Activated CD4-positive, alpha-beta T cell treated with anti-CD3 and anti-CD28 coated beads, Interleukin-2, amount 10 ng/mL, durations not matched to agents 7 days and 5 days (primary cell): ENCODE measurements at regions not wholly inside any gene's neighbourhood (a gene's known extent, or its start where the extent isn't known, plus 50 kb on each side); places are given as distances from the start of the nearest gene placed in this dataset.
"Not testable (repeated sequence)": the region's sequence is repeated elsewhere in the genome, so short reads cannot be mapped to it uniquely, and the experiment has no call there.

Source experiments
- CTCF ChIA-PET: fragments of 350-600 bp; sonication (Branson Sonifier 250); formaldehyde crosslinking; loops from one replicate; lab custom pipeline; 2021; ENCODE audit warnings: antibody characterized with exemption; lab: Charles Lee
- POLR2A ChIA-PET: fragments of 350-600 bp; sonication (Branson Sonifier 250); formaldehyde crosslinking; loops from one replicate; lab custom pipeline; 2021; ENCODE audit warnings: antibody characterized with exemption; lab: Charles Lee
- DNase-seq: peaks from one replicate; pipeline ENCODE4 v3.0.0-alpha.2; 2020
- H3K27ac Mint-ChIP-seq: one replicate; pipeline ENCODE4 v1.8.0; 2021; ENCODE audit warnings: mild to moderate bottlenecking, moderate library complexity, mixed read lengths
- H3K27me3 Mint-ChIP-seq: one replicate; pipeline ENCODE4 v1.8.0; 2021; ENCODE audit warnings: mixed read lengths
- H3K36me3 Mint-ChIP-seq: one replicate; pipeline ENCODE4 v1.8.0; 2021; ENCODE audit warnings: low read depth, mixed read lengths
- H3K4me1 Mint-ChIP-seq: one replicate; pipeline ENCODE4 v1.8.0; 2021; ENCODE audit warnings: mixed read lengths
- H3K4me3 Mint-ChIP-seq: one replicate; pipeline ENCODE4 v1.8.0; 2021; ENCODE audit warnings: mild to moderate bottlenecking, moderate library complexity, mixed read lengths
- H3K9me3 Mint-ChIP-seq: one replicate; pipeline ENCODE4 v1.8.0; 2021; ENCODE audit warnings: mixed read lengths

GRCh38 chr1:219560856-219561255 lies 52.0 kb downstream of the ZC3H11B start:
- no peak for DNase-seq
- H3K27ac Mint-ChIP-seq = no peak overlapping the region

DNA sequence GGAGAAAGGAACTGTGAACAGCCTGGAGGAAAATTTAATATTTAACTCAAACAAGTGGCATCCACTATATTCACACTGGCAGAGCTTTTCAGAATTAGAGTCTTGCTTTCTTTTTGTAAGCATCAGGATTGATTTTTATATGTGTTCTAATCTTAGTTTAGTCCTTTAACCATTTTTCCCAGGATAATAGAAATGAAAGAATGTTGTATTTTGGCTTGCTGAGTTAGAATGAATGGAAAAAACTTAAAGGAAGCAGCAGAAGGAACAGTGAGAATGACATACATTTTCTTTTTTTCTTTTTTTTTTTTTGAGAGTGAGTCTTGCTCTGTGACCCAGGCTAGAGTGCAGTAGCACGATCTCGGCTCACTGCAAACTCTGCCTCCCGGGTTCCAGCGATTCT lies 53.0 kb downstream of the ZC3H11B start:
- no peak for DNase-seq
- Mint-ChIP-seq H3K9me3 (no peaks in the 10 kb centered on the region), H3K4me3 (no peak overlapping the region), H3K4me1 (no peaks in the 10 kb centered on the region), H3K27ac (no peak overlapping the region), H3K27me3 (no peaks in the 10 kb centered on the region), H3K36me3 (no peaks in the 10 kb centered on the region)
- POLR2A ChIA-PET = no interaction called here
- CTCF ChIA-PET = no interaction called here

More at GRCh38 chr1:219560856-219561255, 52.0 kb downstream of the ZC3H11B start:
- no peaks in the 10 kb centered on the region for H3K9me3 Mint-ChIP-seq
- POLR2A ChIA-PET = no interaction called here
- no peak overlapping the region for H3K4me3 Mint-ChIP-seq
- no peaks in the 10 kb centered on the region for H3K36me3 Mint-ChIP-seq
- no peaks in the 10 kb centered on the region for H3K4me1 Mint-ChIP-seq
- H3K27me3 Mint-ChIP-seq = no peaks in the 10 kb centered on the region
- CTCF ChIA-PET = no interaction called here

DNA sequence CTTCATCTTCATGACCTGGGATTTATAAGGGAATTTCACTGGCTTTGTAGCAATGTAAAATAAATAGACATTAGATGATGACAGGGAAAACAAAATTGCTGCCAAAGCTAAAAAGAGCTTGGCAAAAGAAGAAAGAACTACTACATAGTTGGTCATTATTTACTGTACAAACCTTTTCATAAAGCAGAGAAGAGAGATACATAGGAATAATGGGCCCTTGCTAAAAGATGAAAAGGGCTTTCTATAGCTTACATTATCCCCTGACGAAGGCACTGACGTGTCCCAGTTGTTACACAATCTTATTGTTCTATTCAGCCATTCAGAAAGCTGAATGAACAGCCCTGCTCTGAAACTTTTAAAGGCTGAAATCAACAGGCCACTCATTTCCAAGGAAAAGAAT lies 57.1 kb downstream of the ZC3H11B start:
- Mint-ChIP-seq H3K27ac (no peak overlapping the region), H3K4me3 (no peak overlapping the region), H3K27me3 (no peaks in the 10 kb centered on the region), H3K9me3 (peaks cover 2% of the 10 kb centered on the region), H3K4me1 (no peaks in the 10 kb centered on the region), H3K36me3 (no peaks in the 10 kb centered on the region)
- DNase-seq = no peak
- CTCF ChIA-PET = no interaction called here
- POLR2A ChIA-PET = no interaction called here

DNA sequence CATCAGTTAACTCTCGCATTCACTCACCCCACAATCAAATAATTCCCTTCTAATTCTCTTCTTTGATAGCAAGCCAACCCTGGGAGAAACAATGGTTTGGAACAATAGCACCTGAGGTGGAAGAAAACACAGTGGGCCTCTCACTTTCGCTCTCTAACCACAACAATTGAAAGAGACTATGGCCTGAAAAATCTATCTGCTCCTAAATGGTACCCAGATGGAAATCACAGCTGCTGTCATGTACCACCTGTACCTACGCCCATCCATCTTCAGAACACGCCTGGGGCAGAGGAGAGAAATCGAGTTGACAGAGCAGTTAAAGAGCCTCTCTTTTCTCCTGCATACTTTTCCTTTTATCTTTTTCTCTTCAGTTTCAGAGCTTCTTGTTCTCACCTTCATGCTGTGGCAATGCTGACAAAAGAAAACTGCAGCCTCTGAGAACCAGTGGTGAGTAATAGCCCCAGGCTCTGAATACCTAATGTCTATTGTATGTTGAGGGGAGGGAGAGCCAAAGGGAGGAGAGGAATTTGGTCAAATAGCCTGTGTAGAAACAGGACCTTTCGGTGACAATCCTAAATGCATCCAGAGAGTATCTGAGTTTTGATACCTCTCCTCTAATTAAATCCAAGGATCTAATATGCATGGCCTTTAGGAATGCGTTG lies 57.7 kb downstream of the ZC3H11B start:
- Mint-ChIP-seq H3K36me3 (no peaks in the 10 kb centered on the region), H3K27me3 (no peaks in the 10 kb centered on the region), H3K9me3 (peaks cover 2% of the 10 kb centered on the region), H3K27ac (no peak overlapping the region), H3K4me3 (no peak overlapping the region), H3K4me1 (no peaks in the 10 kb centered on the region)
- CTCF ChIA-PET = no interaction called here
- no peak for DNase-seq
- POLR2A ChIA-PET = no interaction called here

DNA sequence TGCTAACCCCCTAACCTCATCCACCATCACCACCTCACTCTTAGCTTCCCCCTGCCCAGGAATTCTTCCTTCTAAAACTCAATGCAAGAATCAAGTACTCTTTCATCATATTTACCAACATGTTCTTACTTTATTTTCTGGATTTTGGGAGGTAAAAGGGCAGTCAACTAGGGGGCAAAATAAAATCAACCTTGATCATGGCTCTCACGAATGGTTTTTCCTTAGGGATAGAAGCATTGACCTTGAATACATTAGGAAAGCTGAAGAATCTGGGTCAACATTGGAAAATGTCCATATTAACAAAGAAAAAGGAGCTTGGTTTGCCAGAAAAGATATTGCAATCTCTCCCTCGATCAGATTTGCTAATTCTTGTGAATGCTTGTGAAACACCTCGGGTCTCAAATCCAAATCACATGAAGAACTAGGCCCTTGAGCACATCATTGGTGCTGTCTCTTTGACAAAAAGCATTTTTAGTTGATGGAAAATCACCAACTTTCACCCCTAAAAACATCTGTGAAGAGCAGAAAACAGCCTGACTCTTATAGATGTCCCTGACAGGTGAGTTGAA lies 58.9 kb downstream of the ZC3H11B start:
- no peaks in the 10 kb centered on the region for H3K36me3 Mint-ChIP-seq
- DNase-seq = no peak
- no peak overlapping the region for H3K4me3 Mint-ChIP-seq
- ChIA-PET POLR2A (no interaction called here), CTCF (no interaction called here)
- no peaks in the 10 kb centered on the region for H3K27me3 Mint-ChIP-seq
- peaks cover 2% of the 10 kb centered on the region for H3K9me3 Mint-ChIP-seq
- no peak overlapping the region for H3K27ac Mint-ChIP-seq
- H3K4me1 Mint-ChIP-seq = no peaks in the 10 kb centered on the region

GRCh38 chr1:219550201-219550600 lies 62.7 kb downstream of the ZC3H11B start:
- Mint-ChIP-seq H3K4me1 (no peaks in the 10 kb centered on the region), H3K36me3 (no peaks in the 10 kb centered on the region), H3K9me3 (peaks cover 2% of the 10 kb centered on the region), H3K27ac (no peak overlapping the region), H3K27me3 (no peaks in the 10 kb centered on the region), H3K4me3 (no peak overlapping the region)
- POLR2A ChIA-PET = no interaction called here
- no peak for DNase-seq
- CTCF ChIA-PET = interaction anchor here (1.3 kb wide), 1 partner anchor 18 kb away, joined by 3 read pairs; no protein-coding TSS in a partner anchor

DNA sequence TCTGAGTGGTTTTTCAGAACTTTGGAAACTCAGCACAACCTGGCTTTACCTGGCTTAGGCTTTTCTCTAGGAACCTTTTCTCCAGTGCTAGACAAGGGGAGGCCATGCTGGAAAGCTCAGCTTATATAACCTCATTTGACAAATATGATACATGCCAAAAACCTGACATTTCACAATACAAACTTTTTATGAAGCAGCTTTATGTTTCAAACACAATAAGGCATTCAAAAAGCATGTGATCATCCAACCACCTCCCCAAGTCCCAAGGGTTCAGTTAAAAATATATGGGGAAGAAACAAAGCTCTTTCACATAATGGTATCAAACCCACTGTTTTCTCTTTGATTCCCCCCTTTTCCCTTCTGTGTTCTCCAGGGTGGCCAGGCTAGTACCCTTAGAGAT lies 63.7 kb downstream of the ZC3H11B start:
- no peak overlapping the region for H3K4me3 Mint-ChIP-seq
- DNase-seq = no peak
- peaks cover 2% of the 10 kb centered on the region for H3K9me3 Mint-ChIP-seq
- no peaks in the 10 kb centered on the region for H3K27me3 Mint-ChIP-seq
- no peaks in the 10 kb centered on the region for H3K4me1 Mint-ChIP-seq
- POLR2A ChIA-PET = no interaction called here
- CTCF ChIA-PET = no interaction called here
- no peak overlapping the region for H3K27ac Mint-ChIP-seq
- H3K36me3 Mint-ChIP-seq = no peaks in the 10 kb centered on the region

DNA sequence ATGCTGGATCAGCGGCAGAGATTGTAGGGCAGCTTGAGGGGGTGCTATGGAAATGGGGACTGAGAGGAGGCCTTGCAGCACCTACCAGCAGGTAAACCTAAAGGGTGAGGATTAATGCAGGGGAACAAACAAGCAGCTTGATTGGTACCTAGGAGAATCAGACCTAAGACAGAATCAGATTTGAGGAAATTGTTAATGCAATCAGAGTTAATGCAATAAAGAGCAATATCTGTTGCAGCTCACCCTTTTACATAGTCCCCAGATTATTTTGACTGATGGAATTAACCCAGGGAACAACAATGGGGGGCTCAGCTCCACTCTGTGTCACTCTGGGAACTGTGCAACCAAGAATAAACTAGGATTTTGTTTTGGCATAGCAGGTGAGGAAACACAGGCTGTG lies 64.5 kb downstream of the ZC3H11B start:
- Mint-ChIP-seq H3K9me3 (peaks cover 2% of the 10 kb centered on the region), H3K27ac (no peak overlapping the region), H3K27me3 (no peaks in the 10 kb centered on the region), H3K4me3 (no peak overlapping the region), H3K4me1 (no peaks in the 10 kb centered on the region), H3K36me3 (no peaks in the 10 kb centered on the region)
- no peak for DNase-seq
- ChIA-PET POLR2A (no interaction called here), CTCF (no interaction called here)

DNA sequence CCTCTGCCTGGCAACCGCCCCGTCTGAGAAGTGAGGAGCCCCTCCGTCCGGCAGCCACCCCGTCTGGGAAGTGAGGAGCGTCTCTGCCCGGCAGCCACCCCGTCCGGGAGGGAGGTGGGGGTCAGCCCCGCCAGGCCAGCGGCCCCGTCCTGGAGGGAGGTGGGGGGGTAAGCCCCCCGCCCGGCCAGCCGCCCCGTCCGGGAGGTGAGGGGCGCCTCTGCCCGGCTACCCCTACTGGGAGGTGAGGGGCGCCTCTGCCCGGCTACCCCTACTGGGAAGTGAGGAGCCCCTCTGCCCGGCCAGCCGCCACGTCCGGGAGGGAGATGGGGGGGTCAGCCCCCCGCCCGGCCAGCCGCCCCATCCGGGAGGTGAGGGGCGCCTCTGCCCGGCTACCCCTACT lies 67.1 kb downstream of the ZC3H11B start:
- H3K36me3 Mint-ChIP-seq, H3K27ac Mint-ChIP-seq, H3K4me3 Mint-ChIP-seq, POLR2A ChIA-PET, H3K4me1 Mint-ChIP-seq, CTCF ChIA-PET, DNase-seq, H3K9me3 Mint-ChIP-seq, H3K27me3 Mint-ChIP-seq: not testable (repeated sequence)

DNA sequence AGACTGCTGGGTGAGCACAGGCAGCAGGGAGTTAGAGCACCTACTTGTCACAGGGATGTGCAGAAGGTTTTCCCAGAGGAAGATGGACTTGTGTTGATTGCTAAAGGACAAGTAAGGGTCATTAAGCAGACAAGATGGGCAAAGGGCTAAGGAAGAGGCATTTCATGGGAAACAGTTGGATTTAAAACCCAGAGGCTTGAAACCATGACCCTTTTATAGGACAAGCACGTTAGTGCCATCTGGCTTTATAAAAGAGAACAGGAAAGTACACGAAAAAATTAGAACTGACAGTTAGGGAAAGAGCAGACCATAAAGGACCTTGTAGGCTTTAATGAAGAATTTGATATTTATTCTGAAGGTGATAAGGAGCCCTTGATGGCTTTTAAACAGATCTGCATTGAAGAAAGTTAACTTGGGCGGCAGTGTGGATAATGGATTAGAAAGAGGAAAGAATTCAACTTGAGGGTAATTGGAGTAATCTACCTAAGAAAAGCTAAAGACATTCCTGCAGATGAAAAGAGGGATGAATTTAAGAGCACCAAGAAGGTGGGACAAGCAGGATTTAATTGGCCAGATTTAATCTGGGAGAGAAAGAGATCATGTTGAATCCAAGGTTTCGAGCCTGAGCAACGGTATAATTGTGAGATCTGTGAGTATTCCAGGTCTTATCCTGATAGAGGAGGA lies 68.6 kb downstream of the ZC3H11B start:
- ChIA-PET CTCF (no interaction called here), POLR2A (no interaction called here)
- no peak for DNase-seq
- Mint-ChIP-seq H3K27ac (no peak overlapping the region), H3K4me1 (no peaks in the 10 kb centered on the region), H3K4me3 (no peak overlapping the region), H3K27me3 (no peaks in the 10 kb centered on the region), H3K36me3 (no peaks in the 10 kb centered on the region), H3K9me3 (no peaks in the 10 kb centered on the region)

DNA sequence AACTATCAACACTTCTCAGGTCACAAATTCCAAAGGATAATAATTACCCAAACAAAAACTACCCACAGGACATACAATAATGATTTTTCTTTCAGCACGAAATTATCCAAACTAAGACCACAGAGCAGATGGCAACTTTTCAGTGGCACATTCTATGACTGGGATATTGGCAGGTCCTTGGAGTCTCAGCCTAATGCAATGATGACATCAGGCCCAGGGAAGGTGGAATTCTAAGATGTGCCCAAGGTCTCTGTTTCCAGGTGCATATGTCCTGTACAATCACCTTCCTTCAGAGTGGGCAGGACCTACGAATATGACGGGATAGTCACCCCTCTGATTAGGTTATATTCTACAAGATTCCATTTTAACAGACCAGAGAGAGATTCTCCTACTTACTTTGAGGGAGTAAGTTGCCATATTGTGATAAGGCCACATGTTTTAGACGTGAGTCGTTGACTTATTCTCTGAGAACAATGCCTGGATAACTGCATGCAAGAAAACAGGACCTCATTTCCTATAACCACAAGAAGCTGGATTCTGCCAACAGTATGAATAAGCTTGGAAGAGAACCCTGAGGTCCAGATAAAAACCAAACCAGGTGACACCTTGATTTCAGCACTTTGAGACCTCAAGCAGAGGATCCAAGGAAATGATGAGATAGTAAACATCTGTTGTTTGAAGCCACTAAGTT lies 69.9 kb downstream of the ZC3H11B start:
- Mint-ChIP-seq H3K4me1 (no peaks in the 10 kb centered on the region), H3K9me3 (no peaks in the 10 kb centered on the region), H3K27ac (no peak overlapping the region), H3K27me3 (no peaks in the 10 kb centered on the region), H3K4me3 (no peak overlapping the region), H3K36me3 (no peaks in the 10 kb centered on the region)
- ChIA-PET CTCF (interaction anchor here (0.6 kb wide), 1 partner anchor 123 kb away, joined by 4 read pairs; no protein-coding TSS in a partner anchor), POLR2A (no interaction called here)
- no peak for DNase-seq

GRCh38 chr1:219541946-219542345 lies 71.0 kb downstream of the ZC3H11B start:
- Mint-ChIP-seq H3K4me3 (no peak overlapping the region), H3K36me3 (no peaks in the 10 kb centered on the region), H3K27me3 (no peaks in the 10 kb centered on the region), H3K27ac (no peak overlapping the region), H3K4me1 (no peaks in the 10 kb centered on the region), H3K9me3 (no peaks in the 10 kb centered on the region)
- POLR2A ChIA-PET = no interaction called here
- DNase-seq = no peak
- CTCF ChIA-PET = no interaction called here

GRCh38 chr1:219539645-219540254 lies 73.2 kb downstream of the ZC3H11B start:
- no peaks in the 10 kb centered on the region for H3K36me3 Mint-ChIP-seq
- no peak overlapping the region for H3K27ac Mint-ChIP-seq
- no peak overlapping the region for H3K4me3 Mint-ChIP-seq
- H3K27me3 Mint-ChIP-seq = no peaks in the 10 kb centered on the region
- DNase-seq = no peak
- H3K9me3 Mint-ChIP-seq = no peaks in the 10 kb centered on the region
- no peaks in the 10 kb centered on the region for H3K4me1 Mint-ChIP-seq
- CTCF ChIA-PET = interaction anchor here (1.2 kb wide), 1 partner anchor 8 kb away, joined by 4 read pairs; no protein-coding TSS in a partner anchor
- POLR2A ChIA-PET = no interaction called here
